H1 (cell line): ENCODE measurements at regions not wholly inside any gene's neighbourhood (a gene's known extent, or its start where the extent isn't known, plus 50 kb on each side); places are given as distances from the start of the nearest gene placed in this dataset.

Experiments used
- CTCF ChIA-PET: fragments of 300-600 bp; sonication (Branson Sonifier 250); formaldehyde crosslinking; loops from one replicate; lab custom pipeline; 2021; ENCODE audit not compliant: partially characterized antibody; lab: Charles Lee
- POLR2A ChIA-PET: fragments of 300-600 bp; sonication (Branson Sonifier 250); formaldehyde crosslinking; loops from one replicate; lab custom pipeline; 2021; ENCODE audit warnings: inconsistent platforms; ENCODE audit not compliant: partially characterized antibody; lab: Charles Lee
- DNase-seq, 2 experiments: peaks; one replicate each; pipeline versions ENCODE4 v3.0.0 to v3.0.0-alpha.2; 2010 to 2022; ENCODE audit warnings: low spot score in 2 of 2, low read depth in 1 of 2, mixed read lengths in 1 of 2
- FAIRE-seq: peaks from 2 replicates; lab custom pipeline; 2011; peaks lifted over from hg19 to GRCh38; lab: Jason Lieb, UNC
- H2AFZ ChIP-seq: 2 replicates; pipeline ENCODE4 v1.8.1; 2012; ENCODE audit warnings: low read length, inconsistent platforms
- H2AK5ac ChIP-seq: 2 replicates; pipeline ENCODE4 v1.6.1; 2013; ENCODE audit warnings: low read depth, low read length
- H2BK120ac ChIP-seq: replicated peaks from 2 replicates; pipeline ENCODE3; 2013; ENCODE audit warnings: low read depth, low read length, inconsistent platforms
- H2BK12ac ChIP-seq: 2 replicates; pipeline ENCODE4 v1.6.1; 2013; ENCODE audit warnings: low read depth, low read length
- H2BK15ac ChIP-seq: 2 replicates; pipeline ENCODE4 v1.6.1; 2013; ENCODE audit warnings: low read length
- H2BK20ac ChIP-seq: 2 replicates; pipeline ENCODE4 v1.6.1; 2013; ENCODE audit warnings: low read length
- H2BK5ac ChIP-seq: 2 replicates; pipeline ENCODE4 v1.6.1; 2013; ENCODE audit warnings: low read depth, low read length
- H3K14ac ChIP-seq: 2 replicates; pipeline ENCODE4 v1.6.1; 2013; ENCODE audit warnings: inconsistent platforms; ENCODE audit not compliant: insufficient read length
- H3K18ac ChIP-seq: 2 replicates; pipeline ENCODE4 v1.6.1; 2013; ENCODE audit warnings: low read length; ENCODE audit errors: extremely low read depth
- H3K23ac ChIP-seq: 2 replicates; pipeline ENCODE4 v1.6.1; 2013; ENCODE audit warnings: inconsistent platforms; ENCODE audit not compliant: insufficient read length
- H3K23me2 ChIP-seq: 2 replicates; pipeline ENCODE4 v1.6.1; 2013; ENCODE audit warnings: low read depth, low read length
- H3K27ac ChIP-seq: 2 replicates; pipeline ENCODE4 v1.6.1; 2011; ENCODE audit warnings: low read depth, low read length, inconsistent platforms
- H3K27me3 ChIP-seq, 4 experiments: replicated peaks in 1 of 4; 1 replicate in 1 of 4; 2 replicates in 3 of 4; pipeline versions ENCODE4 v1.6.1 to v1.8.1; 2011 to 2013; ENCODE audit warnings: low read length in 3 of 4, mild to moderate bottlenecking in 3 of 4, inconsistent platforms in 2 of 4, mixed read lengths in 2 of 4, moderate library complexity in 1 of 4; ENCODE audit not compliant: control insufficient read depth in 3 of 4, insufficient read depth in 3 of 4; ENCODE audit errors: extremely low read depth in 1 of 4
- H3K36me3 ChIP-seq, 4 experiments: 2 replicates each; pipeline versions ENCODE4 v1.6.1 to v1.8.1; 2011 to 2013; ENCODE audit warnings: mild to moderate bottlenecking in 4 of 4, low read length in 3 of 4, moderate library complexity in 2 of 4, control low read depth in 1 of 4, inconsistent platforms in 1 of 4; ENCODE audit not compliant: insufficient read depth in 4 of 4, control insufficient read depth in 2 of 4
- H3K4ac ChIP-seq: replicated peaks from 2 replicates; pipeline ENCODE3; 2013; ENCODE audit warnings: low read length, low read depth, mixed read lengths, inconsistent platforms; ENCODE audit not compliant: insufficient read length
- H3K4me1 ChIP-seq, 4 experiments: replicated peaks in 1 of 4; 1 replicate in 1 of 4; 2 replicates in 3 of 4; pipeline versions ENCODE4 v1.6.1 to v1.8.1; 2011 to 2013; ENCODE audit warnings: low read length in 3 of 4, inconsistent platforms in 2 of 4, mixed read lengths in 1 of 4; ENCODE audit not compliant: insufficient read depth in 4 of 4, control insufficient read depth in 3 of 4
- H3K4me2 ChIP-seq, 2 experiments: 2 replicates each; pipeline versions ENCODE4 v1.6.1 to v1.8.1; 2011 to 2013; ENCODE audit warnings: low read depth in 2 of 2, low read length in 2 of 2, control low read depth in 1 of 2, inconsistent platforms in 1 of 2, mild to moderate bottlenecking in 1 of 2; ENCODE audit not compliant: insufficient read depth in 1 of 2
- H3K4me3 ChIP-seq, 4 experiments: fragments of 200-600, 300-600 bp in 1 of 4; sonication (generic), shearing (Covaris generic), sonication (Bioruptor Twin) in 1 of 4; 2 replicates each; pipeline versions ENCODE4 v1.5.1 to v1.8.1; 2011 to 2016; ENCODE audit warnings: low read length in 4 of 4, low read depth in 3 of 4, control low read depth in 2 of 4, inconsistent platforms in 2 of 4, mild to moderate bottlenecking in 2 of 4, mixed read lengths in 1 of 4, moderate library complexity in 1 of 4; ENCODE audit not compliant: insufficient read depth in 2 of 4; ENCODE audit errors: extremely low read depth in 1 of 4
- H3K56ac ChIP-seq: replicated peaks from 2 replicates; pipeline ENCODE3; 2013; ENCODE audit warnings: low read depth, mild to moderate bottlenecking, mixed read lengths, low read length, inconsistent platforms; ENCODE audit not compliant: insufficient read length
- H3K79me1 ChIP-seq: 2 replicates; pipeline ENCODE4 v1.6.1; 2013; ENCODE audit warnings: low read depth, low read length, control low read depth
- H3K79me2 ChIP-seq, 2 experiments: 2 replicates each; pipeline versions ENCODE4 v1.6.1 to v1.8.1; 2012 to 2013; ENCODE audit warnings: low read length in 2 of 2, mild to moderate bottlenecking in 2 of 2, inconsistent platforms in 1 of 2; ENCODE audit not compliant: insufficient read depth in 2 of 2, control insufficient read depth in 1 of 2
- H3K9ac ChIP-seq, 4 experiments: replicated peaks in 1 of 4; 1 replicate in 1 of 4; 2 replicates in 3 of 4; pipeline versions ENCODE4 v1.6.1 to v1.8.1; 2011 to 2013; ENCODE audit warnings: low read depth in 3 of 4, low read length in 3 of 4, control low read depth in 2 of 4, mild to moderate bottlenecking in 2 of 4, moderate library complexity in 2 of 4, inconsistent platforms in 1 of 4; ENCODE audit errors: extremely low read depth in 1 of 4
- H3K9me3 ChIP-seq, 2 experiments: 2 replicates each; pipeline versions ENCODE4 v1.6.1 to v1.8.1; 2012 to 2013; ENCODE audit warnings: mild to moderate bottlenecking in 2 of 2, moderate library complexity in 2 of 2, control low read depth in 1 of 2, inconsistent platforms in 1 of 2, low read depth in 1 of 2, low read length in 1 of 2, mixed read lengths in 1 of 2; ENCODE audit not compliant: insufficient read depth in 2 of 2
- H4K20me1 ChIP-seq, 2 experiments: replicated peaks in 1 of 2; 2 replicates each; pipeline versions ENCODE3 to v1.8.1; 2011 to 2013; ENCODE audit warnings: inconsistent platforms in 2 of 2, low read length in 2 of 2, mild to moderate bottlenecking in 1 of 2; ENCODE audit not compliant: insufficient read depth in 2 of 2, control insufficient read depth in 1 of 2
- H4K5ac ChIP-seq: 2 replicates; pipeline ENCODE4 v1.6.1; 2013; ENCODE audit warnings: low read length, low read depth, mixed read lengths, inconsistent platforms; ENCODE audit not compliant: insufficient read length
- H4K8ac ChIP-seq: 2 replicates; pipeline ENCODE4 v1.8.0; 2013; ENCODE audit warnings: mild to moderate bottlenecking, moderate library complexity, low read length, inconsistent platforms; ENCODE audit not compliant: insufficient read depth; ENCODE audit errors: extremely low read depth
- H4K91ac ChIP-seq: replicated peaks from 2 replicates; pipeline ENCODE3; 2013; ENCODE audit warnings: low read length, mixed read lengths, inconsistent platforms; ENCODE audit not compliant: insufficient read length
- BACH1 ChIP-seq: IDR thresholded peaks from 2 replicates; pipeline ENCODE4 v1.6.1; 2012; ENCODE audit warnings: low read length, improper control_type of control experiment
- CEBPB ChIP-seq: IDR thresholded peaks from 2 replicates; pipeline ENCODE4 v1.6.1; 2012; ENCODE audit warnings: low read depth, low read length
- E2F6 ChIP-seq: IDR thresholded peaks from 2 replicates; pipeline ENCODE4 v1.6.1; 2012; ENCODE audit warnings: inconsistent platforms
- GABPA ChIP-seq: IDR thresholded peaks from 2 replicates; pipeline ENCODE4 v1.6.1; 2011; ENCODE audit warnings: mild to moderate bottlenecking, low read length, moderate library complexity, borderline replicate concordance; ENCODE audit not compliant: insufficient read depth
- HDAC6 ChIP-seq: IDR thresholded peaks from one replicate; pipeline ENCODE4 v1.7.1; 2012; ENCODE audit warnings: low read depth, mild to moderate bottlenecking, inconsistent platforms, low read length, moderate library complexity
- JUND ChIP-seq: IDR thresholded peaks from 2 replicates; pipeline ENCODE4 v1.6.1; 2011; ENCODE audit warnings: mild to moderate bottlenecking, improper control_type of control experiment, low read length
- POLR2A ChIP-seq, 2 experiments: IDR thresholded peaks; 1 replicate in 1 of 2; 2 replicates in 1 of 2; pipeline ENCODE4 v1.6.1; 2011; ENCODE audit warnings: low read depth in 2 of 2, low read length in 2 of 2, mild to moderate bottlenecking in 2 of 2; ENCODE audit errors: control extremely low read depth in 1 of 2
- POU5F1 ChIP-seq: IDR thresholded peaks from 2 replicates; pipeline ENCODE4 v1.6.1; 2011; ENCODE audit warnings: low read depth, mild to moderate bottlenecking, low read length, moderate library complexity
- RBBP5 ChIP-seq: IDR thresholded peaks from 2 replicates; pipeline ENCODE4 v1.7.1; 2012; ENCODE audit warnings: low read depth, mild to moderate bottlenecking, inconsistent platforms, low read length, moderate library complexity, borderline replicate concordance
- SIX5 ChIP-seq: IDR thresholded peaks from 2 replicates; pipeline ENCODE4 v1.6.1; 2011; ENCODE audit warnings: mild to moderate bottlenecking, low read depth, low read length
- SRF ChIP-seq: IDR thresholded peaks from 2 replicates; pipeline ENCODE4 v1.6.1; 2011; ENCODE audit warnings: mild to moderate bottlenecking, low read depth, low read length, moderate library complexity
- TBP ChIP-seq: IDR thresholded peaks from 2 replicates; pipeline ENCODE4 v1.6.1; 2011; ENCODE audit warnings: low read depth, low read length, improper control_type of control experiment
- TCF12 ChIP-seq: IDR thresholded peaks from 2 replicates; pipeline ENCODE4 v1.6.1; 2011; ENCODE audit warnings: low read depth, mild to moderate bottlenecking, low read length

- no peak overlapping the region for H2BK5ac ChIP-seq
- POLR2A ChIA-PET = no interaction called here
These were observed 496.4 kb downstream of the KIF20B start for GRCh38 chr10:90197766-90198165.

More at GRCh38 chr10:90197766-90198165, 496.4 kb downstream of the KIF20B start:
- Histone ChIP-seq H3K9me3 (no peaks in the 10 kb centered on the region), H3K27ac (no peak overlapping the region), H4K20me1 (no peaks in the 10 kb centered on the region), H3K18ac (no peak overlapping the region), H3K23ac (no peak overlapping the region), H4K8ac (no peak overlapping the region), H3K27me3 (peaks cover 0 to 1% (median 0%) of the 10 kb centered on the region in 4 experiments; a peak in 1 of 7 replicates), H3K4ac (no peak overlapping the region), H3K79me2 (no peaks in the 10 kb centered on the region), H3K23me2 (no peaks in the 10 kb centered on the region)
- TF ChIP-seq E2F6 = no peak
- TF ChIP-seq SIX5 = no peak
- TF ChIP-seq POU5F1 = no peak
- no peak for TF ChIP-seq CEBPB
- no peak for TF ChIP-seq HDAC6
- TF ChIP-seq TCF12 = no peak
- TF ChIP-seq JUND = no peak
- TF ChIP-seq BACH1 = no peak
- TF ChIP-seq SRF = no peak
- no peak for TF ChIP-seq TBP
- no peak for TF ChIP-seq RBBP5
- TF ChIP-seq POLR2A (IDR thresholded peaks at IDR 0.05; ENCODE audit: control extremely low read depth in 1 of 2, low read depth in 2 of 2, low read length in 2 of 2) = no peak
- no peak for TF ChIP-seq GABPA
- TF ChIP-seq, all 59 proteins: peak for 0
- CTCF ChIA-PET = interaction anchor here (0.9 to 1.4 kb wide), 3 partner anchors 11 to 416 kb away, joined by 3 to 4 read pairs (median 3); no protein-coding TSS in a partner anchor
- Histone ChIP-seq H2AFZ (no peak overlapping the region), H3K4me2 (no peak overlapping the region), H2BK20ac (no peak overlapping the region), H2BK15ac (no peak overlapping the region), H3K9ac (no peak overlapping the region), H3K14ac (no peak overlapping the region), H3K4me1 (no peaks in the 10 kb centered on the region), H3K56ac (no peak overlapping the region), H3K79me1 (no peaks in the 10 kb centered on the region), H4K5ac (no peak overlapping the region), H2BK12ac (no peak overlapping the region), H4K91ac (no peak overlapping the region), H2AK5ac (no peak overlapping the region), H3K4me3 (no peak overlapping the region), H2BK120ac (no peak overlapping the region), H3K36me3 (no peaks in the 10 kb centered on the region)
- no peak for DNase-seq
- no peak for FAIRE-seq
